GM18870 (cell line): ENCODE measurements at regions not wholly inside any gene's neighbourhood (a gene's known extent, or its start where the extent isn't known, plus 50 kb on each side); places are given as distances from the start of the nearest gene placed in this dataset.

Experiments used
- ATAC-seq: cut with Tn5 transposase; IDR thresholded peaks from one replicate; pipeline ENCODE4 v1.9.1; 2021; ENCODE audit warnings: moderate library complexity; ENCODE audit not compliant: unreplicated experiment

- no peak for ATAC-seq
Observed at GRCh38 chr12:107543841-107544240, 141.8 kb upstream of the PWP1 start.

GRCh38 chr12:107544937-107545336 lies 140.7 kb upstream of the PWP1 start:
- ATAC-seq, result no peak

- no peak for ATAC-seq
Observed at GRCh38 chr12:107545737-107546353, 139.8 kb upstream of the PWP1 start.

- no peak for ATAC-seq
Observed at GRCh38 chr12:107547389-107547788, 138.2 kb upstream of the PWP1 start.

GRCh38 chr12:107549651-107550480 lies 135.7 kb upstream of the PWP1 start:
- ATAC-seq, result no peak

- no peak for ATAC-seq
Observed at GRCh38 chr12:107551434-107551833, 134.2 kb upstream of the PWP1 start.

- no peak for ATAC-seq
Observed at GRCh38 chr12:107552263-107552662, 133.3 kb upstream of the PWP1 start.

GRCh38 chr12:107553211-107553765 lies 132.3 kb upstream of the PWP1 start:
- no peak for ATAC-seq

- ATAC-seq, result no peak
Observed at GRCh38 chr12:107554941-107555340, 130.7 kb upstream of the PWP1 start.

GRCh38 chr12:107557026-107557425 lies 128.6 kb upstream of the PWP1 start:
- ATAC-seq, result no peak

GRCh38 chr12:107557589-107558100 lies 128.0 kb upstream of the PWP1 start:
- ATAC-seq, result no peak

- ATAC-seq, result no peak
Observed at GRCh38 chr12:107558141-107558815, 127.3 kb upstream of the PWP1 start.

- ATAC-seq, result no peak
Observed at GRCh38 chr12:107558816-107559382, 126.7 kb upstream of the PWP1 start.

GRCh38 chr12:107560165-107560898 lies 125.3 kb upstream of the PWP1 start:
- ATAC-seq, result no peak

- ATAC-seq, result no peak
Observed at GRCh38 chr12:107560899-107561285, 124.7 kb upstream of the PWP1 start.

GRCh38 chr12:107564946-107565345 lies 120.7 kb upstream of the PWP1 start:
- no peak for ATAC-seq

- ATAC-seq, result no peak
Observed at GRCh38 chr12:107565551-107565950, 120.0 kb upstream of the PWP1 start.

- no peak for ATAC-seq
Observed at GRCh38 chr12:107567876-107568619, 117.6 kb upstream of the PWP1 start.

- ATAC-seq, result no peak
Observed at GRCh38 chr12:107568718-107569117, 116.9 kb upstream of the PWP1 start.

- ATAC-seq, result no peak
Observed at GRCh38 chr12:107570721-107571120, 114.9 kb upstream of the PWP1 start.
